Fibroblast of skin of right biceps (primary cell): ENCODE measurements at regions not wholly inside any gene's neighbourhood (a gene's known extent, or its start where the extent isn't known, plus 50 kb on each side); places are given as distances from the start of the nearest gene placed in this dataset.

Source experiments
- DNase-seq: peaks from one replicate; pipeline ENCODE4 v3.0.0-alpha.2; 2013

DNA sequence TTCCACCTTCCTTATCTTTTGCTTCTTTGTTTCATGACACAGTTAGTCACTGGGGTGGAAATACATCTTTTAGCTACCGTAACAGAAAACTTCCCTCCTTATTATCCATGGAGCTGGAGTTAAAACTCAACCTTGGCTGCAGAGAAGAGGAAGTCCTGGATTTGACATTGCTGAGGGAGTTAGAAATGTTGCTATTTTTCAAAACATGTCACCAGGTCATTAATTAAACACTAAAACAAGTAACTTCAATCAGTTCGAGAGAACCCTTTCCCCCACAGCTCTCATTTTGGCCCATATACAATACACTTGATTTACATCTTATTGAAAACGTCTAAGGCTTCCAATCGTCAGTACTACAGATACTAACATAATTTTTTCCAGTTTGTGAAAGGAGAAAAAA, 237.9 kb upstream of the CD180 start:
- DNase-seq: no peak

DNA sequence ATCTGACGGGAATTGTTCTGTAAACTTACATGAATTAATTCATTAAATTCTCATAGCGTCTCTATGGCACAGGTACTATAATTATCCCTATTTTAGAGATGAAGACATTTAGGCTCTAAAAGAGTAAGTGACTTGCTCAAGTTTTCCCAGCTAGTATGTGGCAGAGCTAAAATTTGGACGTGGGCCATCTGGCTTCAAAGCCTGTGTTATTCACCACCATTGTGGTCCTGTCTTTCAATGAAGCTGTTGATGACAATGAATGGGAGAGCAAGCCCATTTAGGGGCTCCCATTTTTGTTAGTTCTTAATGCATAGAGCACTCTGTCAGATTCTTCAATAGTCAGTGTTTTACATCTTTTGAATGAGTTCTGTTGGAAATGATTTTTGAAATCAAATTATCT, 236.0 kb upstream of the CD180 start:
- no peak for DNase-seq

DNA sequence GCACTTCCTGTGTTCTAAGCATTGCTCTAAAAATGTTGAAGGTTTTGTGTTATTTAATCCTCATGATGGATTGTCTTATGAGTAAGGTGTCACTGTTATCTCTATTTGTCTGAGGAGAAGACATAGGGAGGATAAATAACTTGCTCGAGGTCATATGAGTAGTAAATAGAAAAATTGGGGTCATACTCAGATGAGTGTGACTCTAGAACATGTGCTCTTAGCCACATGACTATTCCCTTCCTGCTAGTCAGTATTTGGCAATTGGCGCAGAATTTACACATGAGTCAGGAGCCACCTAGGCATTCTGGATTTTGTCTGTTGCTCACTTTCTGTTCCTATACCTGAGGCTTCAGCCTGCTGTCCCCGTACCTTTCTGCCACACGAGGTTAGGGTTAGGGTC, 234.6 kb upstream of the CD180 start:
- DNase-seq: no peak

DNA sequence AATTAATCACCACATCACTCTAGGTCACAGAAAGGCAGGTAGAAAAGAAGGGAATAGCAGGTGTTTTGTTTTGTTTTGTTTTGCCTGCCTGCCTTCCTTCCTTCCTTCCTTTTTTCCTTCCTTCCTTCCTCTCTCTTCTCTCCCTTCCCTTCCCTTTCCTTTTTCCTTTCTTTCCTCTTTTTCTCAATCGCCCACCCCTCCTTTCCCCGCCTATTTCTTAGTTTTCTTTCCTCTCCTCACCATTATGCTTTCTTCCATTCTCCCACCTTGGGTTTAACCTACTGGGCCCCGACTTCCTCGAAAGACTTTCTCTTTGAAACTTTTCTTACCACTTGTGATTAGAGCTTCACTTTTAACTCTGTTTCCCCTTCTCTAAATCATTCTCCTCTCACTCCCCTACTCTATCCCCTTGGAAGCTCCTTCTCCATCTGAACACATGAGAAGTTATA, 231.3 kb upstream of the CD180 start:
- no peak for DNase-seq

DNA sequence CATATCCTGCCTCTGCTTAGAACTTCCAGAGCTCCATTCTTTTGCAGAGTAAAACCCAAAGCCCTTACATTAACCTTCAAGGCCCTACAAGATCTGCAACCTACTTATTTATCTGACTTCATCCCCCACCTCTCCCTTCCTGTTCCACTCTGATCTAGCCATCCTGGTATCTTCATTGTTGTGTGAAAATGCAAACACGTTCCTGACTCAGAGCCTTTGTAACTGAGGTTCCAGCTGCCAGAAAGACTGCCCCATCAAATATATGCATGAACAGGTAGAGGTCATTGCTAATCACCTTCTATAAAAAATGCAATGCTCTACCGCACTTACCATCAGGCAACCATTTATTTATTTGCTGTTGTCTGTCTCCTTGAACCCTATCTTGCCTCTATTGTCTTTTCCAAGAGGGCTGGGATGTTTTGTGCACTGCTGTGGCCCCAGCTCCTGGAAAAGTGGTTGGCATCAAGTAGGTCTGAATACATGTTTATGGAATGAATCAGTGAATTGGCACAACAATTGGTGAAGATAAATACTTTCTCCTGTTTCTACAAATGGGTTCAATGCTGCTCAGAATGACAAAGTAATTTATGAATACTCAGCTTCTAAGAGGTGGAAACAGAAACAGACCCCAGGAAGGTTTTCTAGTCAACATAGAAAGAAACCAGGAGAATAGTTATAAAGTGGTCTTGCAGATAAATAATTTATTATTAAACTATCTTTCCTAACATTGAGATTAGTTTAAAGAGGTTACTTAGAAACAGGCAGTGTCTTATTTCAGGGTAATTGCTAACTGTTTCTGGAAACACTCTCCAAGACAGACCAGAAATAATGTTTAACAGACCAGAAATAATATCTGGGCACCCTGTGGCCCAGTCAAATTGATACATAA, 230.6 kb upstream of the CD180 start:
- no peak for DNase-seq

DNA sequence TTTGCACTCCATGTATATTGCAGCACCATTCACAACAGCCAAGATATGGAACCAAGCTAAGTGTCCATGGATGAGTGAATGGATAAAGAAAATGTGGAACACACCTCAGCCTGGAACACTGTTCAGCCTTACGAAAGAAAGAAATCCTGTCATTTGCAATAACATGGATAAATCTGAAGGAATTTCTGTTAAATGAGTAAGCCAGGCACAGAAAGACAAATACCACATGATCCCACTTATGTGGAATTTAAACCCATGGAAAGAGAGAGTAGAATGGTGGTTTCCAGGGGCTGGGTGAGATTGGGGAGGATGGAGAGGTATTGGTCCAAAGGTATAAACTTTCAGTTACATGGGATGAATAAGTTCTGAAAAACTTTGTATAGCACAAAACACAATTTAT, 228.9 kb upstream of the CD180 start:
- peak; percentile 61 for DNase-seq

DNA sequence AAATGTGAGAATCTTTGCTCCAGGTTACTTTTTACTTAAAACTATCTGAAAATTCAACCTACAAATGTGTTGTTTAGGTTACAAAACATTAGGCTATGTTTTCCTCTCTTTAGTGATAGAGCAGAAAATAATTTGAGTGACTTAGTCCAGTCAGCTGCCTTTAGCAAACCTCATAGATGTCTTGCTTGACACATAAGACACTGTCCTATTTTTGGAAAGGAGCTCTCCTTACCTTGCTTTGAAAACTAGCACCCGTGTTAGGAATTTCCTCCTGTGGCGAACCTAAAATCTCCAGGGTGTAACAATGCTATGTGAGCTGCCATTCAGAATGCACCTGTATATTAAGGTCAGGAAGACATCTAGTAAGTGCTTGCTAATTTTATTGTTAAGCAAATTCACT, 221.2 kb upstream of the CD180 start:
- no peak for DNase-seq

DNA sequence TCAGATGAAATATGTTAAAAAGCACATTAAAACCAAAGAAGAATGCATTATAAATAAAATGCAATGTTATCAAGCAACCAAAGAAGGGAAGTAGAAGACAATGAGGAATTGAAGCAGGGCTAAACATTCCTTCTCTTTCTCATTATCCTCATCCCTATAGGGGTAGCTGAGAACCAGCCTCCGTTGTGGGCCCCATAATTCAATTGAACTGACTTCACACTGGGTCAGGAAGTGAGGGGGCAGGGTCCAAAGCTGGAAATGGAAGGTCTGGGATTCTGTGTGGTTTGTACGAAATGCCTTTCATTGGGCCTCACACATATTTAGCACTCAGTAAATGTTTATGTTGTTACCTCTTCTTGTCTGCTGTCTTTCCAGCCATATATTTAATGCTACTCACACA, 220.4 kb upstream of the CD180 start:
- DNase-seq: no peak

DNA sequence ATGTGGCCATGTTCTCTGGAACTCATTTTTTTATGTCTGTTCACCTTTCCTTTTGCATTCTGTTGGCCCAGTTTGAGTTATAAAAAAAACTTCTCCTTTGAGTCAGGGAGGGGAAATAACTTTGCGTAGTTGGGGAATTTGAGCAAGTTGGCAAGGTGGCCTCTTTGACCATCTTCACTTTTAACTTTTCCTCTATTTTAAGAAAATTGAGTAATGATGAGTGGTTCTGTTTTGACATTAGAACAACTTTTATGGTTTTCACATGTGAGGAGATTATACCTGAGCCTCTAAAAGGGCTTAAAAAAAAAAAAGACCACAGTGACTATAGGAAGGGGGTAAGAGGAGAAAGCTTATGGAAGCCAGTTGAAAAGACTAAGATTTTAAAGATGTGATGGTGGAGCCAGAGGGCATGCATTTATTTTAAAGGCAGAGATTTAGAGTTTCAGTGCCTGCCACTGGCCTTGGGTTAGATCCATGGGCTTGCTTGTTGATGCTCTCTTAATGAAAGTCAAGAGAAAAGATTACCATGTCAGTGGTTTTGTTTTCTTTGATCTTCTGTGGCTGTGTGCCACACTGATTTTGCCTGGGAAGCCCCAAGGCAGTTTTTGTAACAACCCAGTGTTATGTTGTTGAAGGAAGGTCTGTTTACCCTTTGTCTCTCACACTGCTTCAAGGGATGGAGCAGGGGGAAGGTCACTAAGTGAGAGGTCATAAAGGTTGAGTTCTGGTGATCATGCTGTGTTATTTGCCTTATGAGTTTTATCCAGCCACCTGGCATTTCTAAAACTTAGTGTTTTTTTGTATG, 219.7 kb upstream of the CD180 start:
- DNase-seq: no peak

DNA sequence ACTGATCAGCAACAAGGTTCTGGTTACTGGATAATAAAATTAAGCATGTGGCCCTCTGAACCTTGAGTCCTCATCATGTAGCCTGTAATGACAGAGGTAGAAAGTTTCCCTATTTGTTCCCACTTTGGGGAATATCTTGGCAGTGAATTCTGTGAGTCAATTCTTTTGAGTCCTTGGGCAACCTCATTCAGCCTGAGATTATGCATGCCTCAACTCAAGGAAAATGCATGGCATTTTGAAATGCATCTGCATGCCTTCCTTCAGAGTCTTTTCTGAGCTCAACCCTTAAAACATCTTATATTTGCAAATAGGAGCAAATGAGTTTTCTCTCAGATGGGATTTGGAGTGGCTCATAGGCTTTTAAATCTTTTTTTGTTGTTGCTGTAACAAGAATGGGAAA, 218.1 kb upstream of the CD180 start:
- DNase-seq: peak; percentile 65

DNA sequence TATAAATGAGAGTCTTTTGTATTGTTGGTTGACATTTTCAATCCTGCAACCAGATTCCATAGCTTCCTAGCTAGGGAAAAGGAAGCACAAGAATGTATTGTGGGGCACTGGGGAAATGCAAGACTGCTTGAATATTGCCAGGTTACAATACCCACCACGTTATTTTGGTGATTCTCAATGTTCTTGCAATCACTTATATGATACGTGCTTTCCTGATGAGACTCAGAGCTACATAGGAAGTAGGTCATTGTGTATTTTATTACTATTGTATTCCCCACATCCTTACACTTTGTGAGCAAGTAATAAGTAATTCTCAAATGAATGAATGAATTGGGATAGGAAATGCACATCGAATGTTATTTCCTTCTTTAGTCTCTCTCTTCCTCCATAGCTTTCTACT, 217.1 kb upstream of the CD180 start:
- no peak for DNase-seq

DNA sequence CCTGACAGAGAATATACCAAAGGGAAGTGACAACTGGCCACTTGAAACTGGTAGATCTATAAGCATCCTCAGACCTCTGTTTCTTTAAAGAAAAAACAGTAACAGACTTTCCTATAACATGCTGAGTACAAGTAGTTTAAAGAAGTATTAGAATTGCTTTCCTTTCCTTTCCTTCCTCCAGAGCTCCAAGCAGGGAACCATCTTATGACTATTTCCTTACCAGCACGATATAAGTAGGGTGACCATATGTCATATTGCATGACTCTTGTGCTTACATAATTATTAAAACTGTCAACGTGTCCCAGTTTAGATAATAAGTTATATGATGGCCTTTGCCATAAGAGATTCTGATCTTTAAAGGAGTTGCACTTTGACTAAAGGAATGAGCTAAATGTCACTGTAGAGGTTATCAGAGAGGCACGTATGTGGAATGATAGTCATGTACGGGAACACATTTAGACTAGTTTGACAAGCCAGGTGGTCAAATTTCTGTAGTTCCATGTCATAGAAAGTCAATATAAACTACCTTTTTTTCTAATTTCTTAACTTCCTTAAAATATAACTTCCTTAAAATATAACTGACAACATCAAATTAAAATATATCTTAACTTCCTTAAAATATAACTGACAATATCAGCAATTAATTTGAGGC, 212.7 kb upstream of the CD180 start:
- DNase-seq: no peak

DNA sequence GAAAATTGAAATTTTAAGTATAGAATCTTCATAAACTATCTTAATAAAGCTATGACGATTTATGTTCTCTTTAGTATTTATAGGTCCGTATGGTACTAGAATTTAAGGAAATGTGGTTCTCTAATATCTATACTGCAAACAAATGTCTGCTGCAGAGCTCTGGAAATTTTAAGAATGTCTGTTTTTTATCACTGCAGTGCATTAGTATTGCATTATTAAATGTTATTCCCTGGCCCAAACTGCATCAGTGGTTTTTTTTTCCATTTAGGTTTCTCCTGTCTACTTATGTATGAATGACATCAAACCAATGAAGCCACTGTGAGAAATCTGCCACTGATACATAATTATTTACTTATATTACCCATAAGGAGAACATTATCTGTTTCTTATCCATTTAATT, 211.4 kb upstream of the CD180 start:
- no peak for DNase-seq

DNA sequence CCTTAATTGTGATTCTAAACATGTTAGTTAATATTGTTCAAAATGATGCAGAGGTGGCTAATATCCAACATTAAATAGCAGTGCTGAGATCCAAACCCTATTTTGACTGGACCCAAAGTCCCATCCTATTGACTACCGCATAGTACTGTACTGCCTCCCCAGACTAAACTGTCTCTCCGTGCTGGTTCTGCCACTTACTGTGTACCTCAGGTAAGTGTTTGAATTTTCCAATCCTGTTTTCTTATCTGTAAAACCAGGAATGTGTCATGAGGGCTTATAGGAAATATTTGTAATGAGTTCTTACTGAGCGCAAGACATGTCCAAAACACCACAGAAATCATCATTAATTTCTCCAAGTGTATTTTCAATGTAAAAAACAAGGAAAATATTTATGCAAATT, 209.2 kb upstream of the CD180 start:
- DNase-seq: no peak

DNA sequence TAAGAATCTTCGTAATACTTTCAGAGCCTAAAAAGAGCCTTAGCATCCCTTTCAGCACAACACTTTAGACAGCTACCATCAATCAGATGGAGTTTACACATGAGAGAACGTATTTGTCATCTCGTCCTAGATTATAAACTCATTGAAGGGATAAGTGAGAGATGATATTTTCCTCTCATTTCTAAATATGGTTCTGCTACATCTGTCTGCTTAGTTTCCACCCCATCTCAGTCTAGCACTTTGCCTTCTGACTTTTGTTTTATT, 208.4 kb upstream of the CD180 start:
- no peak for DNase-seq

DNA sequence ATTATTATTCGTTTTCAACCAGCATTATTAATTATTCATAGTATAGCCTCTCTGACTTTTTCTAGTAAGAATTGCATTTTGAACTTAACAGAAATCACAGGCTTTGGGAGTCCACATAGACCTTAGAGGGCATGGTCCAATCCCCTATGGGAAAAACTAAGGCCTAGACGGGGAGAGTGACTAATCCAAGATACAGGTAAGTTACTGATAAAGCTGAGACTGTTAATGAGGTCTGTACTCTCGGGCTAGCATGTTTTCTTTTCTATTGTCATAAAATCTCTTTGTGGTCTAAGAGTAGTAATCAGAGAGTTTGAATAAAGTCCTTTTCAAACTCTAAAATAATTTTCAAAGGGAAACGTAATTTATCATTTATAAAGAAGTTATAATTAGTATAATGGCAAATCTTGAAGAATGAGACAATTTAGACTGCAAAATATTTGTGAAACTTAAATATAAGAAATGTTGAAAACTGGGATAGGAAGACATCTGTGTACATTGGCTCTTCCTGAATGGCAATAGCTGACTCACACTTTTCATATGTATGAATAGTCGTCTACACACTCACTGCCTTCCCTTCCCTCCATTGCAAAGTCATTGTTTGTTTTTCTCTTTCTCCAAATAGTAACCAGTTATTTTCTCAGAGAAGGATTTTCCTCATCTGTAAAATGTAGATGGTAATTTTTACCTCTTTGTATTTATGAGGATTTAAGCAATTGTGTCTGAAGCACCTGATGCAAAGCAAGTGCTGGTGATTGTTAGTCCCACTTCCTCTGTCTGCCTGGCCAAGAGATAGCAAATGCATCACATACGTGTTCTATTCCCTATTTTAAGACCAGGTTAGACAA, 207.9 kb upstream of the CD180 start:
- peak; percentile 65 for DNase-seq

DNA sequence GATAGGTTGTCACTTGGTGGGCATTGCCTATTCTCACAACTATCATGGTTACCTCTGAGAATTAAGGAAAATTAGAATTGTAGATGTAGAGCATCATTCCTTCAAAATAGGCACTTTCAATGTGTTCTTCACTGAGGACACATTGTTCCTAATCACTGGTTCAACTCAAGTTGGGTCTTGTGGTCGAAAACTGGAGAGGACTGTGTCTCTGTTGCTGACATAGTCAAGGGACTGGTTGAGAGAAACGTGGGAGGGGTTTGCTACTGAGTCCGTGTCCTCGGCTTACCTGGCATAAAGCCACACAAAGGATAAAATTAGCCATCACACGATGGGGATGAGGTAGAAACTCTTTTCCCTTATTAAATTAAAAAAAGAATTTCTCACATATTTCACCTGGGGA, 205.9 kb upstream of the CD180 start:
- DNase-seq: no peak

DNA sequence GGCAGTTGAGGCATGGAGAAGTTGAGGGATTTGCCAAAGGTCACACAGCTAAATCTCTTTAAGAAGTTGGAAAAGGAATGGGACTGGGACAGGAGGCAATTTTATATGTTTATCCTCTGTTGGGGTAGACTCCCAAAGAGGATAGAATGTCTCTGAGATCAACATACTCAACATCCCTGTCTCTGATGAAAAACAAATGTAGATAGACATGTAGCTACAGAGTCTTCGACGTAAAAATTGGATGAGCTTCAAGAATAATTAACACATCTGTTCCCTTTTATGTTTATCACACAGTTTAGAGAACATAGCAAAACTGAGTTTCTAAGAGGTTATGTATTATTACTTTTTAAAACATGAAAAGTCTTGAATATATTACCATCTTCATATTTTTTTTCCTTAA, 204.6 kb upstream of the CD180 start:
- DNase-seq: no peak

DNA sequence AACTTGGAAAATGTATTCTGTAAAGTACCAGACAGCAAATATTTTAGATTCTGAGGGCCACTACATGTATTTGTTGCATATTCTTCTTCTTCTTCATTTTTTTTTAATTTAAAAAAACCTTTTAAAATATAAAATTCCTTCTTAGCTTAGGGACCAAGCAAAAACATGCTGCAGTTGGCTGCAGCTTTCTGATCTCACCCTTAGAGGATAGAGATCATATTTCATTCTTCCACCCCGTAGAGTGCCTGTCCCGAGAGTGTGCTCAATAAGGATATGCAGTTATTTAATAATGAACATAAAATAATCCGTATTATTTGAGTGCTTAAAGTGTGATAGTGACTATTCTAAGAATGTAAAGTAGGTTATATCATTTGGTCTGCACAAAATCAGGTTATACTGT, 204.2 kb upstream of the CD180 start:
- DNase-seq: no peak

DNA sequence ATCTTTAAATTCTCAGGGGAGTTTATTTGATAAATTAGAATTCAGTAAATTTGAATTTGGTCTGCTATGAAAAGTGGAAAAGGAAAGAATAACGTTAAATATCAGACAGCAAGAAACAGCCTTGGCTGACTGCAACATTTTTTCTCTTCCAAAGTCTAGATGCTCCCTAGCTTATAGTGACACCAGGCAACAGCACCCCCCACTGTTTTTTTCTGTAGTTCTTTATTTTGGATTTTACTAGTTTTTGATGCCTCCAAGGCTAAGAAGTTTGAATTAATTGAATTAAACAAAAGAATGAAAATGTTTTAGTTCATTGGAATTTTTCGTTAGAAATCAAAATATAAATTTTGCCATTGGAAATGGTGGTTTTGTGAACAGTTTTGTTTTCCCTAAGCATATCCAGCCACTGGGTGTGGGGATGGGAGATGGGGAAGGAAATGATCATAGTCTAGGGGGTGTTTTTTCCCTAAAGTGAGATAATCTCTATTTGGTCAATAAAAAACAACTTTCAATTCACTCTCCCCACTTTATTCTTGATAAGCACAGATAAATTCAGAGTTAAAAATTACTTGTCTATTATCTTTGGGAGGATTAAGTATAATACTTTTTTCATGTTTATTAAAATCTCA, 199.3 kb upstream of the CD180 start:
- no peak for DNase-seq

DNA sequence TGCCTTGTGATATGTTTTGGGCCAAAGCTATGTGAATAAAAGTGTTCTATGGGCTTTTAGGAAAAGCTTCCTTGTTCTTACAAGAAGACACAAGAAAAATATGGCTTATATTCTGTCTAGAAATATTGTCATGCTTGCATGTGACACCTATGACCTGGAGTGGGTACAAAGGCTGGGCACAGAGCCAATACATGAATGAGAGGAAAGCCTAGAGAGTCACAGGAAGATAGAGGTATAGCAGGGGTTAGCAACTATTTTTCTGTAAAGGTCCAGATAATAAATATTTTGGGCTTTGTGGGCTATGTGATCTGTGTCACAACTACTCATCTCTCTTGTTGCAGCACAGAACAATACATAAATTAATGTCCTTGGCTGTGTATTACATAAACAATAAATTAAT, 196.6 kb upstream of the CD180 start:
- DNase-seq: no peak

DNA sequence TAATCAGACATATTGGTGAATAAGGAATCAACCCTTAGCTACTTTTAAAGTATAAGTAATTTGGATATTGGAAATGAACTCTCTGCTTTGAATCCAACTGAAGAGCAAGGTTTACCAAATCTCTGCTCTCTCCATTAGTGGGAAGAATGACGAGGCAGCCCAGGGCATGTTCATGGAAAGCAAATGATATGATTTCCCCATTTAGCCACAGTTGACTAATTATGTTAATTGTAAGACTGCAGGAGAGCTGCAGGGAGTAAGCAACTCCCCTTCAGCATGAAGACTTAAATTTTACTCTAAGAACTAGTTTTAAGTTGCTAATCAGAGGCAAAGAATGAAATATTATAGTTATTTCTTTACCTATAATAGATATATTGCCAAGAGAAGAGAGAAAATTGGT, 194.3 kb upstream of the CD180 start:
- no peak for DNase-seq

DNA sequence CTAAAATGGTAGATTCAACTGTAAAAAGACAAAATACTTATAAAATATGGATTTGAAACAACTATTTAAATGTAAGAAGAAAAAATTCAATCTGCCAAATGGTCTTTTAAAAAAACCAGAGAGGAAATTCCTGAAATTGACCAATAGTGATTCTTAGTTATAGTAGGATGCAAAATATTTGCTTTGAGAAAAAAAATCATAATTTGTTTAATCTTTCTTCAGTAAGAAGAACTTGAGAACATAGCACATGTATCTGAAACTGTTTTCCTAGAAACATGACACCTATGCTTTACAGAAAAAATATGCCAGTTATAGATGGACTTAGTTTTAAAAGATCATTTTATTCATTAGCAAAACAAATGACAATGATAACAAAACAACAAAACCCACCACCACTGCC, 186.9 kb upstream of the CD180 start:
- no peak for DNase-seq
